Hepatocyte (in vitro differentiated cells): ENCODE measurements at regions not wholly inside any gene's neighbourhood (a gene's known extent, or its start where the extent isn't known, plus 50 kb on each side); places are given as distances from the start of the nearest gene placed in this dataset.

Experiments used
- EZH2 ChIP-seq: fragments of 200-600 bp; sonication (generic); IDR thresholded peaks from 2 replicates; pipeline ENCODE4 v1.6.1; 2016; ENCODE audit warnings: antibody characterized with exemption, mild to moderate bottlenecking, borderline replicate concordance
- EZH2phosphoT487 ChIP-seq: fragments of 200-600 bp; sonication (generic); IDR thresholded peaks from one replicate; pipeline ENCODE4 v1.6.1; 2018; ENCODE audit warnings: antibody characterized with exemption, mild to moderate bottlenecking, low read depth, moderate library complexity; ENCODE audit not compliant: unreplicated experiment, severe bottlenecking
- TF ChIP-seq, protein P1 (sequence below): fragments of 200-600 bp; sonication (generic); IDR thresholded peaks from 2 replicates; pipeline ENCODE4 v1.5.1; 2016; ENCODE audit warnings: antibody characterized with exemption, mild to moderate bottlenecking; ENCODE audit not compliant: poor library complexity

GRCh38 chrX:39202641-39203040, 401.4 kb downstream of the MID1IP1 start:
- TF ChIP-seq, protein P1, sequence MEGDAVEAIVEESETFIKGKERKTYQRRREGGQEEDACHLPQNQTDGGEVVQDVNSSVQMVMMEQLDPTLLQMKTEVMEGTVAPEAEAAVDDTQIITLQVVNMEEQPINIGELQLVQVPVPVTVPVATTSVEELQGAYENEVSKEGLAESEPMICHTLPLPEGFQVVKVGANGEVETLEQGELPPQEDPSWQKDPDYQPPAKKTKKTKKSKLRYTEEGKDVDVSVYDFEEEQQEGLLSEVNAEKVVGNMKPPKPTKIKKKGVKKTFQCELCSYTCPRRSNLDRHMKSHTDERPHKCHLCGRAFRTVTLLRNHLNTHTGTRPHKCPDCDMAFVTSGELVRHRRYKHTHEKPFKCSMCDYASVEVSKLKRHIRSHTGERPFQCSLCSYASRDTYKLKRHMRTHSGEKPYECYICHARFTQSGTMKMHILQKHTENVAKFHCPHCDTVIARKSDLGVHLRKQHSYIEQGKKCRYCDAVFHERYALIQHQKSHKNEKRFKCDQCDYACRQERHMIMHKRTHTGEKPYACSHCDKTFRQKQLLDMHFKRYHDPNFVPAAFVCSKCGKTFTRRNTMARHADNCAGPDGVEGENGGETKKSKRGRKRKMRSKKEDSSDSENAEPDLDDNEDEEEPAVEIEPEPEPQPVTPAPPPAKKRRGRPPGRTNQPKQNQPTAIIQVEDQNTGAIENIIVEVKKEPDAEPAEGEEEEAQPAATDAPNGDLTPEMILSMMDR = no peak
- TF ChIP-seq EZH2 (no peak), EZH2phosphoT487 (no peak)
